OCI-LY1 (cell line): ENCODE measurements at regions not wholly inside any gene's neighbourhood (a gene's known extent, or its start where the extent isn't known, plus 50 kb on each side); places are given as distances from the start of the nearest gene placed in this dataset.

ENCODE experiments used
- H2AFZ ChIP-seq: fragments of 200-600 bp; sonication (generic), shearing (Covaris generic); 2 replicates; pipeline ENCODE4 v1.6.0; 2014; ENCODE audit warnings: antibody characterized with exemption, mild to moderate bottlenecking, low read length
- H3F3A ChIP-seq: fragments of 200-600 bp; sonication (generic), shearing (Covaris generic); 2 replicates; pipeline ENCODE4 v1.6.0; 2014; ENCODE audit warnings: mild to moderate bottlenecking, antibody characterized with exemption, low read length, moderate library complexity; ENCODE audit not compliant: insufficient read depth
- H3K27ac ChIP-seq: fragments of 200-600 bp; sonication (generic); 2 replicates; pipeline ENCODE4 v1.5.1; 2014; ENCODE audit warnings: low read length, mixed run types, mild to moderate bottlenecking, low read depth; ENCODE audit not compliant: poor library complexity, severe bottlenecking
- H3K27me3 ChIP-seq: fragments of 200-600 bp; sonication (generic); 2 replicates; pipeline ENCODE4 v1.6.0; 2014; ENCODE audit warnings: antibody characterized with exemption, mild to moderate bottlenecking, low read length, moderate library complexity; ENCODE audit not compliant: insufficient read depth
- H3K36me3 ChIP-seq: fragments of 200-600 bp; sonication (generic); 2 replicates; pipeline ENCODE4 v1.6.1; 2014; ENCODE audit warnings: mild to moderate bottlenecking, antibody characterized with exemption, low read length, moderate library complexity, mixed read lengths; ENCODE audit not compliant: insufficient read depth
- H3K4me1 ChIP-seq: fragments of 200-600 bp; sonication (generic); 2 replicates; pipeline ENCODE4 v1.5.1; 2014; ENCODE audit warnings: mild to moderate bottlenecking, low read length, moderate library complexity; ENCODE audit not compliant: insufficient read depth, severe bottlenecking
- H3K4me2 ChIP-seq: fragments of 200-600 bp; sonication (generic), shearing (Covaris generic); 2 replicates; pipeline ENCODE4 v1.6.1; 2014; ENCODE audit warnings: low read length
- H3K4me3 ChIP-seq: fragments of 200-600 bp; sonication (generic); 2 replicates; pipeline ENCODE4 v1.5.1; 2014; ENCODE audit warnings: low read length, low read depth, mild to moderate bottlenecking, mixed read lengths; ENCODE audit not compliant: poor library complexity, severe bottlenecking
- H3K79me2 ChIP-seq: fragments of 200-600 bp; shearing (Covaris generic); 2 replicates; pipeline ENCODE4 v1.6.1; 2016; ENCODE audit warnings: mixed run types, low read length, mixed read lengths; ENCODE audit not compliant: insufficient read depth
- H3K9ac ChIP-seq: fragments of 200-600 bp; sonication (generic), shearing (Covaris generic); 2 replicates; pipeline ENCODE4 v1.6.1; 2014; ENCODE audit warnings: mild to moderate bottlenecking, low read length, mixed read lengths
- H3K9me2 ChIP-seq: fragments of 200-600 bp; sonication (generic), shearing (Covaris generic); 2 replicates; pipeline ENCODE4 v1.6.1; 2014; ENCODE audit warnings: low read depth, mild to moderate bottlenecking, low read length, mixed read lengths
- H3K9me3 ChIP-seq: fragments of 200-600 bp; shearing (Covaris generic); 2 replicates; pipeline ENCODE4 v1.6.1; 2014; ENCODE audit warnings: low read length, mixed read lengths
- H4K20me1 ChIP-seq: fragments of 200-600 bp; sonication (generic), shearing (Covaris generic); 2 replicates; pipeline ENCODE4 v1.6.0; 2016; ENCODE audit warnings: mild to moderate bottlenecking, low read length; ENCODE audit not compliant: insufficient read depth
- CTCF ChIP-seq: fragments of 200-600 bp; sonication (generic), shearing (Covaris generic); IDR thresholded peaks from 2 replicates; pipeline ENCODE4 v1.5.1; 2017; ENCODE audit warnings: mild to moderate bottlenecking, antibody characterized with exemption, low read length, moderate library complexity, mixed read lengths
- EZH2 ChIP-seq: fragments of 200-600 bp; sonication (generic), shearing (Covaris generic); IDR thresholded peaks from 2 replicates; pipeline ENCODE4 v1.8.0; 2017; ENCODE audit warnings: borderline replicate concordance, mixed run types, mild to moderate bottlenecking, antibody characterized with exemption, low read length, moderate library complexity, mixed read lengths

GRCh38 chr4:181592221-181592745 is 650.9 kb upstream of the TENM3 start:
- Histone ChIP-seq H3K27ac (no peak overlapping the region), H3K4me3 (no peak overlapping the region), H3K4me2 (no peak overlapping the region), H4K20me1 (no peaks in the 10 kb centered on the region), H3K79me2 (no peaks in the 10 kb centered on the region), H3K9me3 (no peaks in the 10 kb centered on the region), H3K9me2 (no peaks in the 10 kb centered on the region), H3F3A (no peaks in the 10 kb centered on the region), H3K9ac (no peak overlapping the region), H3K4me1 (no peaks in the 10 kb centered on the region), H3K27me3 (0 out of 2 replicates have a peak, but pooled peaks cover 2% of the 10 kb centered on the region), H3K36me3 (no peaks in the 10 kb centered on the region), H2AFZ (no peak overlapping the region)
- TF ChIP-seq EZH2 (no peak), CTCF (no peak)

GRCh38 chr4:181593703-181594102 is 649.5 kb upstream of the TENM3 start:
- H3K4me3 ChIP-seq: no peak overlapping the region
- TF ChIP-seq EZH2: no peak
- no peak for TF ChIP-seq CTCF

GRCh38 chr4:181594188-181594587 is 649.0 kb upstream of the TENM3 start:
- Histone ChIP-seq H3K9me2 (no peaks in the 10 kb centered on the region), H3K27ac (no peak overlapping the region), H3K9ac (no peak overlapping the region), H3K9me3 (no peaks in the 10 kb centered on the region), H3K4me3 (no peak overlapping the region), H2AFZ (no peak overlapping the region), H4K20me1 (no peaks in the 10 kb centered on the region), H3K27me3 (no peaks in the 10 kb centered on the region), H3K36me3 (no peaks in the 10 kb centered on the region), H3K79me2 (no peaks in the 10 kb centered on the region), H3K4me2 (no peak overlapping the region), H3K4me1 (no peaks in the 10 kb centered on the region), H3F3A (no peaks in the 10 kb centered on the region)
- no peak for TF ChIP-seq EZH2
- TF ChIP-seq CTCF: no peak

More at GRCh38 chr4:181593703-181594102, 649.5 kb upstream of the TENM3 start:
- no peaks in the 10 kb centered on the region for H3K79me2 ChIP-seq
- no peaks in the 10 kb centered on the region for H4K20me1 ChIP-seq
- no peak overlapping the region for H3K9ac ChIP-seq
- H3K4me1 ChIP-seq: no peaks in the 10 kb centered on the region
- no peaks in the 10 kb centered on the region for H3K9me3 ChIP-seq
- H3K9me2 ChIP-seq: no peaks in the 10 kb centered on the region
- H3K4me2 ChIP-seq: no peak overlapping the region
- H2AFZ ChIP-seq: no peak overlapping the region
- H3K27ac ChIP-seq: no peak overlapping the region
- H3F3A ChIP-seq: no peaks in the 10 kb centered on the region
- H3K36me3 ChIP-seq: no peaks in the 10 kb centered on the region
- no peaks in the 10 kb centered on the region for H3K27me3 ChIP-seq
